Pulmonary artery endothelial cell (primary cell): ENCODE measurements at regions not wholly inside any gene's neighbourhood (a gene's known extent, or its start where the extent isn't known, plus 50 kb on each side); places are given as distances from the start of the nearest gene placed in this dataset.
"Not testable (repeated sequence)": the region's sequence is repeated elsewhere in the genome, so short reads cannot be mapped to it uniquely, and the experiment has no call there.

Experiments
- DNase-seq: peaks from one replicate; pipeline ENCODE4 v3.0.0-alpha.2; 2011; ENCODE audit warnings: low read depth, low spot score

- no peak for DNase-seq
Observed at GRCh38 chr9:100639854-100640253, 62.0 kb downstream of the CAVIN4 start.

GRCh38 chr9:100640447-100641050, 62.7 kb downstream of the CAVIN4 start:
- DNase-seq = no peak

GRCh38 chr9:100641166-100641565, 63.3 kb downstream of the CAVIN4 start:
- no peak for DNase-seq

GRCh38 chr9:100652850-100653249, 75.0 kb downstream of the CAVIN4 start:
- no peak for DNase-seq

GRCh38 chr9:100653643-100654334, 75.9 kb downstream of the CAVIN4 start:
- no peak for DNase-seq

- DNase-seq = not testable (repeated sequence)
Observed at GRCh38 chr9:100656851-100657250, 79.0 kb downstream of the CAVIN4 start.

GRCh38 chr9:100661668-100662067, 83.8 kb downstream of the CAVIN4 start:
- DNase-seq = no peak

- no peak for DNase-seq
Observed at GRCh38 chr9:100662122-100662521, 84.2 kb downstream of the CAVIN4 start.

GRCh38 chr9:100667448-100667847, 89.6 kb downstream of the CAVIN4 start:
- no peak for DNase-seq

- DNase-seq = no peak
Observed at GRCh38 chr9:100668024-100668423, 90.1 kb downstream of the CAVIN4 start.

GRCh38 chr9:100669968-100670367, 92.1 kb downstream of the CAVIN4 start:
- DNase-seq = no peak

- DNase-seq = no peak
Observed at GRCh38 chr9:100670719-100671118, 92.8 kb downstream of the CAVIN4 start.

- no peak for DNase-seq
Observed at GRCh38 chr9:100671898-100672297, 94.0 kb downstream of the CAVIN4 start.

GRCh38 chr9:100673249-100673648, 95.4 kb downstream of the CAVIN4 start:
- no peak for DNase-seq

- no peak for DNase-seq
Observed at GRCh38 chr9:100674419-100675122, 96.7 kb downstream of the CAVIN4 start.

GRCh38 chr9:100679834-100680233, 102.0 kb downstream of the CAVIN4 start:
- no peak for DNase-seq

- DNase-seq = no peak
Observed at GRCh38 chr9:100686420-100686819, 108.5 kb downstream of the CAVIN4 start.

GRCh38 chr9:100689635-100690034, 111.8 kb downstream of the CAVIN4 start:
- DNase-seq = no peak

GRCh38 chr9:100690438-100690837, 112.6 kb downstream of the CAVIN4 start:
- DNase-seq = no peak

- DNase-seq = no peak
Observed at GRCh38 chr9:100697339-100697738, 119.5 kb downstream of the CAVIN4 start.

GRCh38 chr9:100698945-100699344, 121.1 kb downstream of the CAVIN4 start:
- no peak for DNase-seq

- no peak for DNase-seq
Observed at GRCh38 chr9:100699668-100700067, 121.8 kb downstream of the CAVIN4 start.
